Ishikawa (cell line): ENCODE measurements at regions not wholly inside any gene's neighbourhood (a gene's known extent, or its start where the extent isn't known, plus 50 kb on each side); places are given as distances from the start of the nearest gene placed in this dataset.

Experiments used
- CEBPB ChIP-seq: IDR thresholded peaks from 2 replicates; pipeline ENCODE4 v1.6.1; 2012
- CREB1 ChIP-seq: IDR thresholded peaks from 2 replicates; pipeline ENCODE4 v1.6.1; 2012; ENCODE audit warnings: low read depth
- EGR1 ChIP-seq: IDR thresholded peaks from 2 replicates; pipeline ENCODE4 v1.6.1; 2012
- EP300 ChIP-seq: IDR thresholded peaks from 2 replicates; pipeline ENCODE4 v1.6.1; 2012; ENCODE audit warnings: borderline replicate concordance
- FOXM1 ChIP-seq: IDR thresholded peaks from 2 replicates; pipeline ENCODE4 v1.6.1; 2012; ENCODE audit warnings: low read depth, borderline replicate concordance
- NFIC ChIP-seq: IDR thresholded peaks from 2 replicates; pipeline ENCODE4 v1.6.1; 2012
- RAD21 ChIP-seq: IDR thresholded peaks from 2 replicates; pipeline ENCODE4 v1.6.1; 2012; ENCODE audit warnings: low read depth
- TAF1 ChIP-seq: IDR thresholded peaks from 2 replicates; pipeline ENCODE4 v1.6.1; 2012; ENCODE audit warnings: low read depth, mild to moderate bottlenecking
- TCF12 ChIP-seq: IDR thresholded peaks from 2 replicates; pipeline ENCODE4 v1.6.1; 2012; ENCODE audit warnings: low read depth
- TEAD4 ChIP-seq: IDR thresholded peaks from 2 replicates; pipeline ENCODE4 v1.6.1; 2012
- USF1 ChIP-seq: IDR thresholded peaks from 2 replicates; pipeline ENCODE4 v1.6.1; 2012
- YY1 ChIP-seq: IDR thresholded peaks from 2 replicates; pipeline ENCODE4 v1.6.1; 2012; ENCODE audit warnings: low read depth
- ZBTB7A ChIP-seq: IDR thresholded peaks from 2 replicates; pipeline ENCODE4 v1.6.1; 2012; ENCODE audit warnings: low read depth
- TF ChIP-seq, protein P1 (sequence below): IDR thresholded peaks from 2 replicates; pipeline ENCODE4 v1.6.1; 2012
- TF ChIP-seq, protein P2 (sequence below): IDR thresholded peaks from 2 replicates; pipeline ENCODE4 v1.6.1; 2012; ENCODE audit warnings: low read depth, mild to moderate bottlenecking

GRCh38 chr13:89959074-89959473, 1388.4 kb upstream of the MIR17HG start:
- TF ChIP-seq USF1, result no peak
- no peak for TF ChIP-seq EGR1
- TF ChIP-seq TEAD4, result no peak
- TF ChIP-seq, protein P1, sequence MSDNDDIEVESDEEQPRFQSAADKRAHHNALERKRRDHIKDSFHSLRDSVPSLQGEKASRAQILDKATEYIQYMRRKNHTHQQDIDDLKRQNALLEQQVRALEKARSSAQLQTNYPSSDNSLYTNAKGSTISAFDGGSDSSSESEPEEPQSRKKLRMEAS, result no peak
- TF ChIP-seq TCF12, result no peak
- TF ChIP-seq CEBPB, result no peak

GRCh38 chr13:89965252-89965651, 1382.2 kb upstream of the MIR17HG start:
- TF ChIP-seq EP300 (no peak), NFIC (no peak), TEAD4 (no peak), EGR1 (no peak), USF1 (no peak), FOXM1 (no peak), TAF1 (no peak), RAD21 (no peak), TCF12 (no peak), CREB1 (no peak)
- TF ChIP-seq, protein P2, sequence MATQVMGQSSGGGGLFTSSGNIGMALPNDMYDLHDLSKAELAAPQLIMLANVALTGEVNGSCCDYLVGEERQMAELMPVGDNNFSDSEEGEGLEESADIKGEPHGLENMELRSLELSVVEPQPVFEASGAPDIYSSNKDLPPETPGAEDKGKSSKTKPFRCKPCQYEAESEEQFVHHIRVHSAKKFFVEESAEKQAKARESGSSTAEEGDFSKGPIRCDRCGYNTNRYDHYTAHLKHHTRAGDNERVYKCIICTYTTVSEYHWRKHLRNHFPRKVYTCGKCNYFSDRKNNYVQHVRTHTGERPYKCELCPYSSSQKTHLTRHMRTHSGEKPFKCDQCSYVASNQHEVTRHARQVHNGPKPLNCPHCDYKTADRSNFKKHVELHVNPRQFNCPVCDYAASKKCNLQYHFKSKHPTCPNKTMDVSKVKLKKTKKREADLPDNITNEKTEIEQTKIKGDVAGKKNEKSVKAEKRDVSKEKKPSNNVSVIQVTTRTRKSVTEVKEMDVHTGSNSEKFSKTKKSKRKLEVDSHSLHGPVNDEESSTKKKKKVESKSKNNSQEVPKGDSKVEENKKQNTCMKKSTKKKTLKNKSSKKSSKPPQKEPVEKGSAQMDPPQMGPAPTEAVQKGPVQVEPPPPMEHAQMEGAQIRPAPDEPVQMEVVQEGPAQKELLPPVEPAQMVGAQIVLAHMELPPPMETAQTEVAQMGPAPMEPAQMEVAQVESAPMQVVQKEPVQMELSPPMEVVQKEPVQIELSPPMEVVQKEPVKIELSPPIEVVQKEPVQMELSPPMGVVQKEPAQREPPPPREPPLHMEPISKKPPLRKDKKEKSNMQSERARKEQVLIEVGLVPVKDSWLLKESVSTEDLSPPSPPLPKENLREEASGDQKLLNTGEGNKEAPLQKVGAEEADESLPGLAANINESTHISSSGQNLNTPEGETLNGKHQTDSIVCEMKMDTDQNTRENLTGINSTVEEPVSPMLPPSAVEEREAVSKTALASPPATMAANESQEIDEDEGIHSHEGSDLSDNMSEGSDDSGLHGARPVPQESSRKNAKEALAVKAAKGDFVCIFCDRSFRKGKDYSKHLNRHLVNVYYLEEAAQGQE, result no peak

DNA sequence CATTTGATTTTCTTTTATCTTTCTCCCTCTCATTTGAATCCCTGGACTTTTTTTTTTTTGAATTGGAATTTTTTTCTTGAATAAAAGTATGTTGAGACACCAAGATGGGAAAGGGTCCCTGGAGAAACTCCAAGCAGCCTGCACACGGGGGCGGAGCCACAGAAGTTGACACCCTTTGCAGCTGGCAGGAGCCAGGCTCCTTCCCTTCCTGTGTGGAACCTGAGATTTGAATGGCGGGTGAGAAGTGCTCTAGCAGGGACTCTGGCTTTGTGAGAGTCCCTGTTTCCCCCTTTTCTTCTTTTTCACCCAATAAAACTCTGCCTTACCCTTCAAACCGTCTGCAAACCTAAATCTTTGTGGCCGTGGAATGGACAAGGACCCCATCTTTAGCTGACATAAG, 1381.0 kb upstream of the MIR17HG start:
- TF ChIP-seq TEAD4 (no peak), FOXM1 (no peak), ZBTB7A (no peak), RAD21 (no peak), NFIC (no peak), EP300 (no peak), CEBPB (no peak), YY1 (no peak)
- TF ChIP-seq, protein P2, result no peak

DNA sequence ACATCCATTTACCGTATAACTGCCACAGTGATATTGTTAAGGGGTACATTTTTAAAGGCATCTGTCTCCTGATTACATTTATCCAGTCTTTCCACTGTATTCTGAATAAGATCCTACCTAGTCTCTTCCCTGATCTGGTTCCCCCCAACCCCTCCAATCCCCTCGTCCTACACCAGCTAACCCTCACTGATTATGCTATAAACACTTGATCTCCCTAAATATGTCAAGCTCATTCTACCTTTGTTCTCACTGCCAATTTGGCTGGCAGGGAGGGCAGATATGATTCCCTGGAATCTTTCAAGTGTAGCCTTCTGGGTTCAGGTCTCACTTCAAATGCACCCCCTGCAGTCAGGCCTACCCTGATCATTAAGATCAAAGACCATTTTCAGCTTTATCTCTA, 1379.8 kb upstream of the MIR17HG start:
- TF ChIP-seq TCF12, result no peak
- TF ChIP-seq EP300, result no peak
- TF ChIP-seq, protein P2, result no peak
- no peak for TF ChIP-seq RAD21
- TF ChIP-seq TAF1, result no peak
- no peak for TF ChIP-seq YY1
- TF ChIP-seq USF1, result no peak
- no peak for TF ChIP-seq TEAD4
- TF ChIP-seq, protein P1, result no peak

DNA sequence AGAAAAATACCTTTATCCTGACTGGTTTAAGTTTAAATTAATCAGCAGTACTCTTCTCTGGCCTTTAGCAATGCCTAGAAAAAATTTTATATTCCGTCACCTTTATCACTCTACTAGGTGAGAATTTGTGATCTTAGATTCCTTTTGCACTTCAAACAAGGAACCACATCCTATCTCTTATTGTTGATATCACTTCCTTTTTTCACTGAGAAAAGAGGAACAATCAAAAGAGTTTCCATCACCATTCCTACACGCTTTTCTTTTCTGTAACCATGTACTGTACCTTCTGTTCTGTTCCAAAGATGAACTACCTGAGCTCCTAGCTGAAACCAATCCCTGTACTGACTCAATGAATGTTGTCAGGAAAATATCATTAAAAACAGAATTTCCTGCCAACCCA, 1379.0 kb upstream of the MIR17HG start:
- TF ChIP-seq ZBTB7A (no peak), EGR1 (no peak)
